ENCODE measurements at regions not wholly inside any gene's neighbourhood (a gene's known extent, or its start where the extent isn't known, plus 50 kb on each side); places are given as distances from the start of the nearest gene placed in this dataset.
"Not testable (repeated sequence)": the region's sequence is repeated elsewhere in the genome, so short reads cannot be mapped to it uniquely, and the experiment has no call there.

GRCh38 chr2:76160670-76161069 is 450.0 kb upstream of the GCFC2 start:
- no peak for DNase-seq

GRCh38 chr2:76159042-76159648 is 448.4 kb upstream of the GCFC2 start:
- DNase-seq, result no peak

GRCh38 chr2:76157531-76157930 is 446.8 kb upstream of the GCFC2 start:
- DNase-seq, result no peak

- DNase-seq, result no peak
These were observed 444.3 kb upstream of the GCFC2 start for GRCh38 chr2:76154981-76155380.

GRCh38 chr2:76149846-76150245 is 439.1 kb upstream of the GCFC2 start:
- DNase-seq, result no peak

GRCh38 chr2:76139303-76139702 is 428.6 kb upstream of the GCFC2 start:
- not testable (repeated sequence) for DNase-seq

GRCh38 chr2:76128622-76129021 is 417.9 kb upstream of the GCFC2 start:
- DNase-seq, result no peak

GRCh38 chr2:76120176-76120575 is 409.5 kb upstream of the GCFC2 start:
- no peak for DNase-seq

- DNase-seq, result no peak
These were observed 379.0 kb upstream of the GCFC2 start for GRCh38 chr2:76089683-76090082.

- DNase-seq, result no peak
These were observed 372.5 kb upstream of the GCFC2 start for GRCh38 chr2:76083248-76083647.

- no peak for DNase-seq
These were observed 371.8 kb upstream of the GCFC2 start for GRCh38 chr2:76082509-76082908.

GRCh38 chr2:76080154-76080553 is 369.4 kb upstream of the GCFC2 start:
- no peak for DNase-seq

GRCh38 chr2:76075126-76075525 is 364.4 kb upstream of the GCFC2 start:
- DNase-seq, result no peak

GRCh38 chr2:76073992-76074604 is 363.4 kb upstream of the GCFC2 start:
- no peak for DNase-seq

- no peak for DNase-seq
These were observed 339.5 kb upstream of the GCFC2 start for GRCh38 chr2:76050196-76050595.

GRCh38 chr2:76044701-76045100 is 334.0 kb upstream of the GCFC2 start:
- no peak for DNase-seq

GRCh38 chr2:76039505-76039904 is 328.8 kb upstream of the GCFC2 start:
- DNase-seq, result no peak

- no peak for DNase-seq
These were observed 317.0 kb upstream of the GCFC2 start for GRCh38 chr2:76027761-76028160.

- DNase-seq, result no peak
These were observed 308.4 kb upstream of the GCFC2 start for GRCh38 chr2:76019128-76019527.

- no peak for DNase-seq
These were observed 298.8 kb upstream of the GCFC2 start for GRCh38 chr2:76009484-76009883.

- no peak for DNase-seq
These were observed 297.4 kb upstream of the GCFC2 start for GRCh38 chr2:76008001-76008702.

- DNase-seq, result no peak
These were observed 289.7 kb upstream of the GCFC2 start for GRCh38 chr2:76000425-76000824.

- no peak for DNase-seq
These were observed 287.7 kb upstream of the GCFC2 start for GRCh38 chr2:75998451-75998850.

- no peak for DNase-seq
These were observed 284.0 kb upstream of the GCFC2 start for GRCh38 chr2:75994759-75995158.

Data from activated CD4-positive, alpha-beta T cell treated with anti-CD3 and anti-CD28 coated beads, Interleukin-2, amount 50 U/mL, for 48 hours (primary cell).